Loucy (cell line): ENCODE measurements at regions not wholly inside any gene's neighbourhood (a gene's known extent, or its start where the extent isn't known, plus 50 kb on each side); places are given as distances from the start of the nearest gene placed in this dataset.

ENCODE experiments used
- H2AFZ ChIP-seq: fragments of 200-600 bp; sonication (generic); 2 replicates; pipeline ENCODE4 v1.6.0; 2016; ENCODE audit warnings: antibody characterized with exemption, mild to moderate bottlenecking, low read length, moderate library complexity
- H3F3A ChIP-seq: fragments of 200-600 bp; 2 replicates; pipeline ENCODE4 v1.6.0; 2016; ENCODE audit warnings: antibody characterized with exemption, low read depth, mild to moderate bottlenecking
- H3K27me3 ChIP-seq: fragments of 200-600 bp; sonication (generic); 2 replicates; pipeline ENCODE4 v1.6.1; 2014; ENCODE audit warnings: low read length, mild to moderate bottlenecking; ENCODE audit not compliant: insufficient read depth, poor library complexity, severe bottlenecking
- H3K36me3 ChIP-seq: fragments of 200-600 bp; sonication (generic); 2 replicates; pipeline ENCODE4 v1.6.1; 2016; ENCODE audit warnings: low read length; ENCODE audit not compliant: insufficient read depth
- H3K4me1 ChIP-seq: fragments of 200-600 bp; sonication (generic); 2 replicates; pipeline ENCODE4 v1.5.1; 2014; ENCODE audit warnings: low read length, mild to moderate bottlenecking; ENCODE audit not compliant: insufficient read depth, poor library complexity, severe bottlenecking
- H3K4me2 ChIP-seq: fragments of 200-600 bp; sonication (generic); 2 replicates; pipeline ENCODE4 v1.6.0; 2014; ENCODE audit warnings: antibody characterized with exemption, low read length, low read depth, mild to moderate bottlenecking; ENCODE audit not compliant: poor library complexity, severe bottlenecking
- H3K4me3 ChIP-seq: fragments of 200-600 bp; sonication (generic); 2 replicates; pipeline ENCODE4 v1.5.1; 2014; ENCODE audit warnings: low read length, mild to moderate bottlenecking, mixed read lengths; ENCODE audit not compliant: poor library complexity, severe bottlenecking
- H3K79me2 ChIP-seq: fragments of 200-600 bp; sonication (generic); 2 replicates; pipeline ENCODE4 v1.6.1; 2014; ENCODE audit warnings: low read length; ENCODE audit not compliant: insufficient read depth
- H3K9ac ChIP-seq: fragments of 200-600 bp; sonication (generic); 2 replicates; pipeline ENCODE4 v1.6.0; 2014; ENCODE audit warnings: mild to moderate bottlenecking, low read depth, low read length, moderate library complexity; ENCODE audit not compliant: poor library complexity, severe bottlenecking
- H3K9me2 ChIP-seq: fragments of 200-600 bp; sonication (generic); replicated peaks from 2 replicates; pipeline ENCODE4 v1.6.1; 2016; ENCODE audit warnings: low read depth, low read length, mixed read lengths
- H3K9me3 ChIP-seq: fragments of 200-600 bp; sonication (generic); 2 replicates; pipeline ENCODE4 v1.6.1; 2014; ENCODE audit warnings: mild to moderate bottlenecking, antibody characterized with exemption, low read length, low read depth; ENCODE audit not compliant: insufficient read depth
- H4K20me1 ChIP-seq: fragments of 200-600 bp; sonication (generic); 2 replicates; pipeline ENCODE4 v1.6.0; 2014; ENCODE audit warnings: antibody characterized with exemption, low read length, mild to moderate bottlenecking; ENCODE audit not compliant: insufficient read depth, poor library complexity, severe bottlenecking
- EZH2phosphoT487 ChIP-seq: fragments of 200-600 bp; IDR thresholded peaks from 2 replicates; pipeline ENCODE4 v1.6.1; 2018; ENCODE audit warnings: antibody characterized with exemption, mild to moderate bottlenecking, moderate library complexity, borderline replicate concordance
- TF ChIP-seq, protein P1 (sequence below): fragments of 200-600 bp; sonication (generic); conservative IDR thresholded peaks from 2 replicates; pipeline ENCODE4 v1.5.1; 2014; ENCODE audit warnings: mild to moderate bottlenecking, antibody characterized with exemption, low read length

DNA sequence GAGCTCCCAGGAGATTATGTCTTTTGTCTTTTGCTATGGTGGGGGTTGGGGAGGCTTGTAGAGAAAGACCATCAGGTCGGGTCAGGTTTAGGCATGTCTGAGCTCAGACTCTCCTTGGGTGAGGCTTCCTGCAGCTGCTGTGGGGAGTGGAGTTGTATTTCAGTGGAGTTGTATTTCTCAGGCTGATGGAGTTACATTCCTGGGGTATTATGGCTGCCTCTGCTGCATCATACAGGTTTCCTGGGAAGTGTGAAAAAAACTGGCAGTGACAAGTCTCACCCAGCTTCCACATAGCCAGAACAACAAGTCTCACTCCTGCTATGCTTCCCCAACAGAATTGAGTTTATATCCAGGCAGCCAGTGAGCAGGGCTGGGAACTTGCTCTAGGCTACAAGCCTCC is 119.3 kb downstream of the VSIG4 start:
- Histone ChIP-seq H3K9ac (peak overlapping the region; percentile 47), H3K27me3 (no peaks in the 10 kb centered on the region), H3K4me3 (no peak overlapping the region), H3K9me2 (no peaks in the 10 kb centered on the region), H3F3A (no peaks in the 10 kb centered on the region), H3K4me2 (peak overlapping the region; percentile 44), H4K20me1 (no peaks in the 10 kb centered on the region), H2AFZ (no peak overlapping the region; the same call in 1 of the 2 replicates), H3K36me3 (no peaks in the 10 kb centered on the region), H3K9me3 (peaks cover 4% of the 10 kb centered on the region; the same call in 1 of the 2 replicates), H3K4me1 (peaks cover 24% of the 10 kb centered on the region), H3K79me2 (peaks cover 8% of the 10 kb centered on the region; the same call in 1 of the 2 replicates)
- no peak for TF ChIP-seq EZH2phosphoT487
- TF ChIP-seq, protein P1, sequence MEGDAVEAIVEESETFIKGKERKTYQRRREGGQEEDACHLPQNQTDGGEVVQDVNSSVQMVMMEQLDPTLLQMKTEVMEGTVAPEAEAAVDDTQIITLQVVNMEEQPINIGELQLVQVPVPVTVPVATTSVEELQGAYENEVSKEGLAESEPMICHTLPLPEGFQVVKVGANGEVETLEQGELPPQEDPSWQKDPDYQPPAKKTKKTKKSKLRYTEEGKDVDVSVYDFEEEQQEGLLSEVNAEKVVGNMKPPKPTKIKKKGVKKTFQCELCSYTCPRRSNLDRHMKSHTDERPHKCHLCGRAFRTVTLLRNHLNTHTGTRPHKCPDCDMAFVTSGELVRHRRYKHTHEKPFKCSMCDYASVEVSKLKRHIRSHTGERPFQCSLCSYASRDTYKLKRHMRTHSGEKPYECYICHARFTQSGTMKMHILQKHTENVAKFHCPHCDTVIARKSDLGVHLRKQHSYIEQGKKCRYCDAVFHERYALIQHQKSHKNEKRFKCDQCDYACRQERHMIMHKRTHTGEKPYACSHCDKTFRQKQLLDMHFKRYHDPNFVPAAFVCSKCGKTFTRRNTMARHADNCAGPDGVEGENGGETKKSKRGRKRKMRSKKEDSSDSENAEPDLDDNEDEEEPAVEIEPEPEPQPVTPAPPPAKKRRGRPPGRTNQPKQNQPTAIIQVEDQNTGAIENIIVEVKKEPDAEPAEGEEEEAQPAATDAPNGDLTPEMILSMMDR, result no peak

DNA sequence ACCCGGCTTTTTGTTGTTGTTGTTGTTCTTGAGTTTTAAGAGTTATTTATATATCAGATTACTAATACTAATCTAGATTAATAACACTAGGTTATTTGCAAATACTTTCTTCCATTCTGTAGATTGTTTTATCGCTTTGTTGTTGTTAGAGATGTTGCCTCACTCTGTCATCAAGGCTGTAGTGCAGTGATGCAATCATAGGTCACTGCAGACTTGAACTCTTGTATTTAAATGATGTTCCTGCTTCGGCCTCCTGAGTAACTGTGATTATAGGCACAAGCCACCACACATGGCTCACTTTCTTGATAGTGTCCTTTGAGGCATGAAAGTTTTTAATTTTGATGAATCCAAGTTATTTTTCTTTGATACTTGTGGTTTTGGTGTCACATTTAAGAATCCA is 129.0 kb downstream of the VSIG4 start:
- Histone ChIP-seq H3K27me3 (no peaks in the 10 kb centered on the region), H3K4me3 (no peak overlapping the region), H2AFZ (no peak overlapping the region), H3K79me2 (no peaks in the 10 kb centered on the region), H3F3A (no peaks in the 10 kb centered on the region), H3K4me1 (no peaks in the 10 kb centered on the region), H3K9ac (no peak overlapping the region), H3K36me3 (no peaks in the 10 kb centered on the region), H3K9me3 (no peaks in the 10 kb centered on the region), H3K4me2 (no peak overlapping the region), H3K9me2 (no peaks in the 10 kb centered on the region), H4K20me1 (no peaks in the 10 kb centered on the region)
- no peak for TF ChIP-seq EZH2phosphoT487
- TF ChIP-seq, protein P1, result no peak

DNA sequence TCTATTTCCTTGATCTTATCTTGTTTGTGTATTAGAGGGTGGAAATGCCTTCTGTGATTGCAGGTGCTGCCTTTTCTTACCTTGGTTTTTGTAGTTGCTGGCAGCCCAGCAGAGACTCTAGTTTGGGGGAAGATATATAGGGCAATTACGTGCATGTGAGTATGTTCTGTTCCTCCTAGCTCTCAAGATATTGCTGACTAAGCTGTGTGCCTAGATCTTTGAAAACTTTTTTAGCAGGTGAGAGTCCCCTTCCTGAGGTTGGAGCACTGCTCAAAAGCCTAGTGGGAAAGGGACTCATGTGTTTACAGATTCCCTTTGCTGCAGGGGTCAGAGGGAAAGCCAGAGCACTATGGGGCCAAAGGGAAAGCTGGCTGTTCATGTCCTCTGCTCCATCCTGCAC is 136.1 kb downstream of the VSIG4 start:
- Histone ChIP-seq H3K9me2 (no peaks in the 10 kb centered on the region), H3K9me3 (no peaks in the 10 kb centered on the region), H3K79me2 (no peaks in the 10 kb centered on the region), H3F3A (no peaks in the 10 kb centered on the region), H3K27me3 (no peaks in the 10 kb centered on the region), H3K4me3 (no peak overlapping the region), H3K4me1 (peaks cover 17% of the 10 kb centered on the region), H4K20me1 (no peaks in the 10 kb centered on the region), H3K9ac (no peak overlapping the region), H3K36me3 (no peaks in the 10 kb centered on the region), H3K4me2 (no peak overlapping the region), H2AFZ (no peak overlapping the region)
- TF ChIP-seq, protein P1, result no peak
- TF ChIP-seq EZH2phosphoT487, result no peak
